ENCODE measurements at regions not wholly inside any gene's neighbourhood (a gene's known extent, or its start where the extent isn't known, plus 50 kb on each side); places are given as distances from the start of the nearest gene placed in this dataset.

DNA sequence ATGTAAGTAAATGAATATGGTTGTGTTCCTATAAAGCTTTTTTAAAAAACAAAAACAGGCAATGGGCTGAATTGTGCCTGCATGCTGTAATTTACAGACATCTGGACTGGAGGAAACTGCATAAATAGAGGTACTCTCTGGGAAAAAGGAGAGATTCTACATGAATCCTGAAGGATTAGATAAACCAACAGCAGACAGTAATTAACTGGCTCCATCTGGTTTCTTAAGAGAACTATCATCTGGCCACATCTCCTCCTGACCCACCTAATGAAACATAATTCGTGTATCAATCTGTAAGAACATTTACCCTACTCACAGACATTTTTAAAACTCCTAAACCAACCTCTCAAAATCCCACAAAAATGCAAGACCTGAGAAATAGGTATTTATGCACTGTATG is 528.1 kb upstream of the ST8SIA4 start:
- TF ChIP-seq, protein P1, sequence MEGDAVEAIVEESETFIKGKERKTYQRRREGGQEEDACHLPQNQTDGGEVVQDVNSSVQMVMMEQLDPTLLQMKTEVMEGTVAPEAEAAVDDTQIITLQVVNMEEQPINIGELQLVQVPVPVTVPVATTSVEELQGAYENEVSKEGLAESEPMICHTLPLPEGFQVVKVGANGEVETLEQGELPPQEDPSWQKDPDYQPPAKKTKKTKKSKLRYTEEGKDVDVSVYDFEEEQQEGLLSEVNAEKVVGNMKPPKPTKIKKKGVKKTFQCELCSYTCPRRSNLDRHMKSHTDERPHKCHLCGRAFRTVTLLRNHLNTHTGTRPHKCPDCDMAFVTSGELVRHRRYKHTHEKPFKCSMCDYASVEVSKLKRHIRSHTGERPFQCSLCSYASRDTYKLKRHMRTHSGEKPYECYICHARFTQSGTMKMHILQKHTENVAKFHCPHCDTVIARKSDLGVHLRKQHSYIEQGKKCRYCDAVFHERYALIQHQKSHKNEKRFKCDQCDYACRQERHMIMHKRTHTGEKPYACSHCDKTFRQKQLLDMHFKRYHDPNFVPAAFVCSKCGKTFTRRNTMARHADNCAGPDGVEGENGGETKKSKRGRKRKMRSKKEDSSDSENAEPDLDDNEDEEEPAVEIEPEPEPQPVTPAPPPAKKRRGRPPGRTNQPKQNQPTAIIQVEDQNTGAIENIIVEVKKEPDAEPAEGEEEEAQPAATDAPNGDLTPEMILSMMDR (IDR thresholded peaks at IDR 0.05; ENCODE audit: low read depth, low read length): no peak
- TF ChIP-seq POLR2A (IDR thresholded peaks at IDR 0.05; ENCODE audit: extremely low read depth, insufficient read length) (no peak), MYC (IDR thresholded peaks at IDR 0.05; ENCODE audit: low read depth, low read length) (no peak)
- TF ChIP-seq, protein P2, sequence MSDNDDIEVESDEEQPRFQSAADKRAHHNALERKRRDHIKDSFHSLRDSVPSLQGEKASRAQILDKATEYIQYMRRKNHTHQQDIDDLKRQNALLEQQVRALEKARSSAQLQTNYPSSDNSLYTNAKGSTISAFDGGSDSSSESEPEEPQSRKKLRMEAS (IDR thresholded peaks at IDR 0.05; ENCODE audit: low read depth, low read length): no peak
